Dermis blood vessel endothelial cell (primary cell): ENCODE measurements at regions not wholly inside any gene's neighbourhood (a gene's known extent, or its start where the extent isn't known, plus 50 kb on each side); places are given as distances from the start of the nearest gene placed in this dataset.

Experiments
- DNase-seq: peaks from one replicate; pipeline ENCODE4 v3.0.0; 2010

- DNase-seq = no peak
These were observed 50.2 kb upstream of the MME start for GRCh38 chr3:155029941-155030340.

GRCh38 chr3:155026999-155027591 lies 53.0 kb upstream of the MME start:
- peak; percentile 4 for DNase-seq

- DNase-seq = peak; percentile 17
These were observed 56.0 kb upstream of the MME start for GRCh38 chr3:155024006-155024638.

- no peak for DNase-seq
These were observed 57.2 kb upstream of the MME start for GRCh38 chr3:155022896-155023295.

- no peak for DNase-seq
These were observed 60.5 kb upstream of the MME start for GRCh38 chr3:155019575-155019974.

- DNase-seq = peak; percentile 53
These were observed 61.3 kb upstream of the MME start for GRCh38 chr3:155018621-155019330.

GRCh38 chr3:155015776-155016436 lies 64.2 kb upstream of the MME start:
- DNase-seq = no peak

GRCh38 chr3:155014953-155015352 lies 65.2 kb upstream of the MME start:
- no peak for DNase-seq

- no peak for DNase-seq
These were observed 66.7 kb upstream of the MME start for GRCh38 chr3:155013427-155013826.

- no peak for DNase-seq
These were observed 67.5 kb upstream of the MME start for GRCh38 chr3:155012584-155012983.

GRCh38 chr3:155010416-155010815 lies 69.7 kb upstream of the MME start:
- DNase-seq = no peak

GRCh38 chr3:155009217-155009616 lies 70.9 kb upstream of the MME start:
- no peak for DNase-seq

- DNase-seq = no peak
These were observed 72.4 kb upstream of the MME start for GRCh38 chr3:155007729-155008128.

GRCh38 chr3:155001289-155002010 lies 78.7 kb upstream of the MME start:
- DNase-seq = no peak

GRCh38 chr3:154992655-154993054 lies 87.5 kb upstream of the MME start:
- no peak for DNase-seq

GRCh38 chr3:154990543-154990942 lies 89.6 kb upstream of the MME start:
- no peak for DNase-seq

- DNase-seq = no peak
These were observed 92.3 kb upstream of the MME start for GRCh38 chr3:154987846-154988245.

- DNase-seq = no peak
These were observed 98.5 kb upstream of the MME start for GRCh38 chr3:154981664-154982063.

GRCh38 chr3:154981201-154981600 lies 98.9 kb upstream of the MME start:
- DNase-seq = no peak

GRCh38 chr3:154979331-154979730 lies 100.8 kb upstream of the MME start:
- DNase-seq = no peak

GRCh38 chr3:154977666-154978065 lies 102.5 kb upstream of the MME start:
- DNase-seq = no peak

- DNase-seq = no peak
These were observed 103.8 kb upstream of the MME start for GRCh38 chr3:154976072-154976983.
